HG02973 (cell line): ENCODE measurements at regions not wholly inside any gene's neighbourhood (a gene's known extent, or its start where the extent isn't known, plus 50 kb on each side); places are given as distances from the start of the nearest gene placed in this dataset.

Experiments
- ATAC-seq: cut with Tn5 transposase; IDR thresholded peaks from one replicate; pipeline ENCODE4 v1.9.1; 2021; ENCODE audit warnings: moderate library complexity; ENCODE audit not compliant: unreplicated experiment

DNA sequence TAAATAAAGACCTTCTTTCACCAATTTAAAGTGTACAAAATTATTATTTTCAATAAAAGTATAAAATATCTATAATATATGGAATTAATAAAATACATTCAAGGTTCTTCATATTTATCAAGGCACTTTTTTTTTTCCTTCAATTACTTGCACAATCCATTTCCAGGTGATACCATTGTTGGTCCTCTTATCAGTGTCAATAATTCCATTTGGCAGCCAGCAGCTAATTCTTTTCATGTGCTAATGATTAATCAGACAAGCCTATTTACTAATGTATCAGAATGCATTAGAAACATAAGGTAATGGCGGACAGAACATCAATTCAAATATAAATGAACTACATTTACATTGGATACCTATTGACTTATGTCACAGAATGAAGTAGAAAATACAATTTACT is 622.2 kb downstream of the TOX3 start:
- ATAC-seq = no peak

GRCh38 chr16:51922476-51922875 is 624.5 kb downstream of the TOX3 start:
- ATAC-seq = no peak

- ATAC-seq = no peak
Observed at GRCh38 chr16:51919736-51920135, 627.2 kb downstream of the TOX3 start.

GRCh38 chr16:51916814-51917213 is 630.1 kb downstream of the TOX3 start:
- ATAC-seq = no peak

- ATAC-seq = no peak
Observed at GRCh38 chr16:51916231-51916630, 630.7 kb downstream of the TOX3 start.

GRCh38 chr16:51907680-51908079 is 639.3 kb downstream of the TOX3 start:
- no peak for ATAC-seq

GRCh38 chr16:51900221-51900780 is 646.6 kb downstream of the TOX3 start:
- ATAC-seq = no peak

DNA sequence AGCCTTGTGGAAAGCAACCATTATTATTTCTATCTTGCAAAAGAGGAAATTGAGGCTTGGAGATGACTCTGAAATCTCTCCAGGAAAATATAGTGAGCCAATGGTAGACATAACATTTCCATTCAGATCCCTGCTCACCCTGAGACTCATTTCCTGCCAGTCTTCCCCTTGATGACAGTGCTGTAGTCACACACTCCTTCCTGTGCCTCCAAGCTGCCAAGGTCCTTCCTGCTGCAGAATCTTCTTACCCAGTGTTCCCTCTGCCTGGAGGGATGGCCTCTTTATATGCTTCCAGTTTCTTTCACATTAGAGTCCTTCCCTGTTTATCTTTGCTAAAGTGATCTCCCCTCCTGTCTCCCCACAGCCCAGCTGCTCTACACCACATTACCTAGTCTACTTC is 648.1 kb downstream of the TOX3 start:
- no peak for ATAC-seq

DNA sequence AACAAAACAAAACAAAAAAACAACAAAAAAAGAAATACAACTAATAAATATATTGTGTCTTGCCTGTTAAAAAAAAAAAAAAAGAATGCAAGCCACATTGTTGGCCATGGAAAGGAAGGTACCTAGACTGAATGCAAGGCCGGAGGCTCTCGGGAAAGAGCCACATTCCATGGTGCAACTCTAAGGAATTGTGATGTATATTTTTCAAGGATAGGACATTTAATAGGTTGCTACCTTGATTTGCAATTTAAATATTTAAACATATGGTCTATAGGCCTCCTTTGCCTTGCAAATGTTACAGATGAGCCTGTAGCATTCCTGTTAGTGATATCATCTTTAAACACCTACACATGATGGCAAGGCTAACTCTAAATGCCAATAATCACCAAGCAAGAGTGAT is 650.9 kb downstream of the TOX3 start:
- no peak for ATAC-seq

- no peak for ATAC-seq
Observed at GRCh38 chr16:51892293-51893007, 654.5 kb downstream of the TOX3 start.

DNA sequence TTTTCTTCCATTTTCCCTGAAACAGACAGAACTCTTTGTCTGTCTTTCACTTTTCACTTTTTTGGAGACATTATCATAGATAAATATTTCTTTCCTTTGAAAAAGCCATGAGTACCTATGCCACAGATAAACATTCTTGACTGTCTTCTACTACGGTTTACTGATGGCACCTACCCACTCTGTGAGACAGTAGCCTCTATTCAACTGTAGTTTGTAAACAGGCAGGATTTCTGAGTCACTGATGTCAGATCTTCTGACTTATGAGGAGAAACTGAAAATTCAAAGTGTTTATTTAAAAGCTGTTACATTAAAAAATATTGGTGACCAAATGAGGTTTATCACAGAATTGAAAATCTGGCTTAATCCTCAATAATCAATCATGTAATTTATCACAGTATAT is 658.4 kb downstream of the TOX3 start:
- no peak for ATAC-seq

DNA sequence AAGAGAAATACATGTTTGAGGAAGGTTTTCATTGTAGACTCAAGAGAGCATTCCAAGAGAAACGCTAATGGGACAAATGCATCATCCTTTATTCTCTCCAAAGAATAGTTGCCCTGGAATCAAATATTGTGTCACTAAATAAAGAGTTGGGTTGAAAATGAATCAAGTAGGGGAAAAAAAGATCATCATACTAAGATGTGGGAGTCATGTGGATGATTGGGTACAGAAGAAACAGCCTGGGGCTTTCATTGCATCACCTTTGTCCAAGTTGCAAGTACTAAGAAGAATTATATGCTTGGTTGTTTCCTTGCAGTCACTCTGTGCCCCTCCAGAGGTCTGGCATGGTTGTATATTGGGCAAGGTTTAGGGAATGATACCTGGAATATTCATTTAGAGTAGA is 658.9 kb downstream of the TOX3 start:
- ATAC-seq = no peak

GRCh38 chr16:51886456-51886855 is 660.5 kb downstream of the TOX3 start:
- ATAC-seq = no peak

- ATAC-seq = no peak
Observed at GRCh38 chr16:51884773-51885172, 662.2 kb downstream of the TOX3 start.

DNA sequence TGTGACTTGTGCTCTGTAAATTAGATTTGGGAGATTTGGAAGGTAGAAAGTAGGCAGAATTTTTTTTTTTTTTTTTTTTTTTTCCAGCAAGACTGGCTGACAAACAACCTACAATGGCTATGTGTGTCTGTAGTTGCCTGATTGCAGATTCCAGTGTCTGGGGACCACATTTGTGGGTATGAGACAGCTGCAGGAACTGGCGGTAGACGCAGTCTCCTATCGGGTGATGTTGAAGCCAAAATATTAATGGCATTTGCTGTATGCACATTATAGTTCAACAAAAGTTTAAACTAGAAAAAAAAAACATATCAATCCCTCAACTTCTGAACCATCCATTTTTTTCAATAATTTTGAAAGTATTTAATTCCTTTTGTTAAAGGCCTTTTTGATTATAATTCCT is 665.2 kb downstream of the TOX3 start:
- ATAC-seq = no peak

- no peak for ATAC-seq
Observed at GRCh38 chr16:51880776-51881175, 666.2 kb downstream of the TOX3 start.

GRCh38 chr16:51877686-51878085 is 669.3 kb downstream of the TOX3 start:
- ATAC-seq = no peak

DNA sequence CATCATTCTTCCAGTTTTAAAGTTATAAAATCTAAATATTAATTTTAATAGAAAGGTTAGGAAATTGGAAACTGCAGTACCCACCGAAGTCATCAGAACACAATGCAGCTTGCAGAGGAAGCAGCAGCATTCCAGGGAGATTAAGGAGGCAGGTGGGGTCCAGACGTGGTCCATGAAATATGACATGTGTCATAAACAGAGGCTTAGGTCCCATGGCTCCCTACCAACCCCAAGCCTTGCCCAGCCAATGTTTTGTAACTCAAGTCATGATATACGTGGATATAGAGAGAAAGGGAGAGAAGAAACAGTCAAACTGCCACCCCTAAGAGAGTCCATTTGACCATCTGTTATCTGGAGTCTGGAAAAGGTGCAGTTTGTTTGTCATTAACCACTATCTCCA is 670.0 kb downstream of the TOX3 start:
- no peak for ATAC-seq

GRCh38 chr16:51876601-51876875 is 670.4 kb downstream of the TOX3 start:
- ATAC-seq = no peak

GRCh38 chr16:51875834-51876600 is 670.9 kb downstream of the TOX3 start:
- no peak for ATAC-seq

DNA sequence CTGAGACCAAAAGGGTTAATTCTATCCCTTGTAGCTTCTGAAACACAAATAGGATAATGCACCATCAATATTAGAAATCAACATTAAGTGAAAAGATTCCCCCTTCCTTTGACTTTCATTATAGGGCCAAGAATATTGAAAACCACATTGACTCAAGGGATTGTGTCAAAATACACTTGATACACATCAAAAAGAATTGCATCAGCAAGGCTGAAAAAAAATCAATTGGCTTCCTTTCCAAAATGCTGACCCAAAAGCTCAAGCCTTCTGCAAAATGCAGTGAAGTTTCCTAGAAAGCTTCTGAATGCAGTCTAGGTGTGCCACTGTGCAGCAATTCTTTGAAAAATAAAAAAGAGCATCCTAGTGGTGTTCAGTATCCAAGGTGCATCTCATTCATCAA is 674.4 kb downstream of the TOX3 start:
- ATAC-seq = no peak

DNA sequence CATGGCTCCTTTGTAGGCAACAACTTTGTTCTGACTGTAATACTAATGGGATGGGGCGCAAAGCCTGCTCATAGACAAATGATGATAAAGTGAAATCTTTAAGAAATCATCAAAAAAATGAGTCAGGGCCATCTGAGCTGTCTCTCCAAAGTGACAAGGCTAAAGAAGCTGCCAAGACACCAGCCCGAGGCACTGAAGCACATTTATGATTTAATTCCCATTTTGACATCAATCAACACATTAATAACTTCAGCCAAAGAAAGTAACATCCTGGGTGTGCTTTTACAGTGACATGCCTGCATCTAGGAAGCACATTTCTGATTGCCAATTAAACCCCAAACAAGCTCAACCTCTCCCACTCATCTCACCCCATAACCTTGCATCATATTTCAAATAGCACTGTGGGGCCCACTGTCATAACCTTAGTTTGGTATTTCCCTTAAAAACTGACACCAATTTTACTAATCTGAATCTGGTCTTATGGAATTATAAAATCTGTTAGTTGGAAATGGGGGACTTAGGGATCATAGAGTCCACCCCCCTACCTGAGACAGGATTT is 676.6 kb downstream of the TOX3 start:
- ATAC-seq = no peak
